Nephron progenitor cell (in vitro differentiated cells): ENCODE measurements at regions not wholly inside any gene's neighbourhood (a gene's known extent, or its start where the extent isn't known, plus 50 kb on each side); places are given as distances from the start of the nearest gene placed in this dataset.
A peak's percentile ranks its signal among the peaks of the same experiment; 100 is the strongest.

Source experiments
- DNase-seq: peaks from one replicate; pipeline ENCODE4 v3.0.0; 2021
- H3K27ac Mint-ChIP-seq: 2 replicates; pipeline ENCODE4 v1.8.0; 2021; ENCODE audit warnings: mild to moderate bottlenecking, moderate library complexity, mixed read lengths
- H3K27me3 Mint-ChIP-seq: 2 replicates; pipeline ENCODE4 v1.8.0; 2021; ENCODE audit warnings: mild to moderate bottlenecking, low read depth, mixed read lengths; ENCODE audit not compliant: poor library complexity
- H3K36me3 Mint-ChIP-seq: 2 replicates; pipeline ENCODE4 v1.8.0; 2021; ENCODE audit warnings: low read depth, mixed read lengths
- H3K4me1 Mint-ChIP-seq: 2 replicates; pipeline ENCODE4 v1.8.0; 2021; ENCODE audit warnings: mixed read lengths
- H3K4me3 Mint-ChIP-seq: 2 replicates; pipeline ENCODE4 v1.8.0; 2021; ENCODE audit warnings: mild to moderate bottlenecking, moderate library complexity, mixed read lengths
- H3K9me3 Mint-ChIP-seq: 2 replicates; pipeline ENCODE4 v1.8.0; 2021; ENCODE audit warnings: mild to moderate bottlenecking, moderate library complexity, mixed read lengths
- TF ChIP-seq, protein P1 (sequence below): fragments of 200-600 bp; sonication (generic); IDR thresholded peaks from 2 replicates; pipeline ENCODE4 v1.5.0; 2021; ENCODE audit warnings: antibody characterized with exemption

DNA sequence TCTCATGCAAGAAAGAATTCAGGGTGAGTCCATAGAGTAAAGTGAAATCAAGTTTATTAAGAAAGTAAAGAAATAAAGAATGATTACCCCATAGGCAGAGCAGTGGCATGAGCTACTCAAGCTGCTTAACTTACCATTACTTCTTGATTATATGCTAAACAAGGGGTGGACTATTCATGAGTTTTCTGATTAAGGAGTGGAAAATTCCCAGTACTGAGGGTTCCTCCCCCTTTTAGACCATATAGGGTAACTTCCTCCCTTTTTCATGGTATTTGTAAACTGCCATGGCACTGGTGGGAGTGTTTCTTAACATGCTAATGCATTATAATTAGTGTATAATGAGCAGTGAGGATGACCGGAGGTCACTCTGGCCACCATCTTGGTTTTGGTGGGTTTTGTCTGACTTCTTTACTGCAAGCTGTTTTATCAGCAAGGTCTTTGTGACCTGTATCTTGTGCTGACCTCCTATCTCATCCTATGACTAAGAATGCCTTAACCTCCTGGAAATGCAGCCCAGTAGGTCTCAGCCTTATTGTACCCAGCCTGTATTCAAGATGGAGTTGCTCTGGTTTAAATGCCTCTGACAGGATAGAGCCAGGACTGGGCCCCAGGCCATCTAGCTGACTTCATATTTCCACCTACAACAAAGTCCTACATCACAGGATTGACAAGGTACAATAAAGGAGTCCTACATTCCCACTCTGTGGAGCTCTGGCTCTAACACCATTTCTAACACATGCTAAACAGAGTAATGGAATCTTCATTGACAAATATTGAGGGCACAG lies 186.7 kb downstream of the NXNL2 start:
- Mint-ChIP-seq H3K9me3 (peaks cover under 1% of the 10 kb centered on the region), H3K36me3 (no peaks in the 10 kb centered on the region), H3K4me1 (peaks cover 7% of the 10 kb centered on the region), H3K27me3 (peaks cover 2% of the 10 kb centered on the region), H3K27ac (no peak overlapping the region), H3K4me3 (no peak overlapping the region)
- TF ChIP-seq, protein P1, sequence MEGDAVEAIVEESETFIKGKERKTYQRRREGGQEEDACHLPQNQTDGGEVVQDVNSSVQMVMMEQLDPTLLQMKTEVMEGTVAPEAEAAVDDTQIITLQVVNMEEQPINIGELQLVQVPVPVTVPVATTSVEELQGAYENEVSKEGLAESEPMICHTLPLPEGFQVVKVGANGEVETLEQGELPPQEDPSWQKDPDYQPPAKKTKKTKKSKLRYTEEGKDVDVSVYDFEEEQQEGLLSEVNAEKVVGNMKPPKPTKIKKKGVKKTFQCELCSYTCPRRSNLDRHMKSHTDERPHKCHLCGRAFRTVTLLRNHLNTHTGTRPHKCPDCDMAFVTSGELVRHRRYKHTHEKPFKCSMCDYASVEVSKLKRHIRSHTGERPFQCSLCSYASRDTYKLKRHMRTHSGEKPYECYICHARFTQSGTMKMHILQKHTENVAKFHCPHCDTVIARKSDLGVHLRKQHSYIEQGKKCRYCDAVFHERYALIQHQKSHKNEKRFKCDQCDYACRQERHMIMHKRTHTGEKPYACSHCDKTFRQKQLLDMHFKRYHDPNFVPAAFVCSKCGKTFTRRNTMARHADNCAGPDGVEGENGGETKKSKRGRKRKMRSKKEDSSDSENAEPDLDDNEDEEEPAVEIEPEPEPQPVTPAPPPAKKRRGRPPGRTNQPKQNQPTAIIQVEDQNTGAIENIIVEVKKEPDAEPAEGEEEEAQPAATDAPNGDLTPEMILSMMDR, result no peak
- no peak for DNase-seq

DNA sequence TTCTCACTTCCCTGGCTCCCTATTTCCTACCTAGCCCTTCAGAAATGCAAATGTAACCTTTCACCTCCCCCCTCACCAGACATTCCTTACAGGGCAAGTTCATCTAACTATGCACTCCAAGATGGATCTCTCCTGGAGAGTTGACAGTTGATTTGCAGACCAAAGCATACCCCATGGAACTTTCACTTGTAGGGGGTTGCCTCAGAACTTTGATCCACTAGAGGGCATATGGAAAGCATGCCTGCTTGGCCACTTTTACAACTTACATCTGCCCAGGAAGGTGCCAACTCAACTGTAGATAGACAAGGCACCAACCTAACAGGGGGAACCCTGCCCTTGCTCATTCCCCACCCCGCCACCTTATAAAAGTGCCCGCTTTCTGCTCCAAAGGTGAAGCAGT lies 187.8 kb downstream of the NXNL2 start:
- Mint-ChIP-seq H3K36me3 (no peaks in the 10 kb centered on the region), H3K4me3 (no peak overlapping the region), H3K4me1 (peaks cover 7% of the 10 kb centered on the region), H3K27ac (peak overlapping the region; percentile 44), H3K9me3 (no peaks in the 10 kb centered on the region), H3K27me3 (no peaks in the 10 kb centered on the region)
- no peak for DNase-seq
- TF ChIP-seq, protein P1, result no peak

DNA sequence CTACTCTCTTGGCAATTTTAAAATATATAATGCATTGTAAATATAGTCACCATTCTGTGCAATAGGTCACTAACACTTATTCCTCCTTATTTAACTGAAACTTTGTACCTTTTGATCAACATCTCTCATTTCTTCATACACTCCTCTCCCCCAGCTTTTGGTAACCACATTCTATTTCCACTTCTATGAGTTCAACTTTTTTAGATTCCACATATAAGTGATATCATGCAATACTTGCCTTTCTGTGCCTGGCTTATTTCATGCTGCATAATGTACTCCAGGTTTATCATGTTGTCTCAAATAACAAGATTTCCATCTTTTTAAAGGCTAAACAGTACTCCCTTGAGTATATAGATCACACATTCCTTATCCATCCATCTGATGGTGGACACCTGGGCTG lies 188.8 kb downstream of the NXNL2 start:
- TF ChIP-seq, protein P1, result no peak
- no peak for DNase-seq
- H3K9me3 Mint-ChIP-seq, result no peaks in the 10 kb centered on the region
- H3K36me3 Mint-ChIP-seq, result no peaks in the 10 kb centered on the region
- H3K27me3 Mint-ChIP-seq, result no peaks in the 10 kb centered on the region
- H3K27ac Mint-ChIP-seq, result no peak overlapping the region
- no peak overlapping the region for H3K4me3 Mint-ChIP-seq
- H3K4me1 Mint-ChIP-seq, result peaks cover 9% of the 10 kb centered on the region

DNA sequence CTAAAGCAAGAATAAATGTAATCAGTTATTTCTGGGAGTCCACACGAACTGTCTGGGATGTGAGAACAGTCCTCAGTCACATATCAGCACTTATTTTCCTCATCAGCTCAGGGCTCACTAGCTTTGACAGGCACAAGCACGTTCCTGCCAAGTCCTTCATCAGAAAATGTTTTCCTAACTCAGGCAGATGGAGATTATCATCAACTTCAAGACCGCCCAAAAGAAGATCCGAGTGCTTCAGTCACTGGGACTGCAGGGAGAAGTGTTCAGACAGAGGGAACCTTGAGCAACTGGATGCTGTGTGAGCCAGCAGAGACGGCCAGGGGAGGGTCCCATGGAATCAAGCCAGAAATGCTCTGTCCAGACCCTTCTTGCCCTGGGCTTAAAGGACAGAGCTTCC lies 189.4 kb downstream of the NXNL2 start:
- no peaks in the 10 kb centered on the region for H3K36me3 Mint-ChIP-seq
- H3K9me3 Mint-ChIP-seq, result no peaks in the 10 kb centered on the region
- H3K27me3 Mint-ChIP-seq, result no peaks in the 10 kb centered on the region
- H3K4me1 Mint-ChIP-seq, result peaks cover 14% of the 10 kb centered on the region
- H3K27ac Mint-ChIP-seq, result no peak overlapping the region
- no peak overlapping the region for H3K4me3 Mint-ChIP-seq
- no peak for DNase-seq
- TF ChIP-seq, protein P1, result no peak

DNA sequence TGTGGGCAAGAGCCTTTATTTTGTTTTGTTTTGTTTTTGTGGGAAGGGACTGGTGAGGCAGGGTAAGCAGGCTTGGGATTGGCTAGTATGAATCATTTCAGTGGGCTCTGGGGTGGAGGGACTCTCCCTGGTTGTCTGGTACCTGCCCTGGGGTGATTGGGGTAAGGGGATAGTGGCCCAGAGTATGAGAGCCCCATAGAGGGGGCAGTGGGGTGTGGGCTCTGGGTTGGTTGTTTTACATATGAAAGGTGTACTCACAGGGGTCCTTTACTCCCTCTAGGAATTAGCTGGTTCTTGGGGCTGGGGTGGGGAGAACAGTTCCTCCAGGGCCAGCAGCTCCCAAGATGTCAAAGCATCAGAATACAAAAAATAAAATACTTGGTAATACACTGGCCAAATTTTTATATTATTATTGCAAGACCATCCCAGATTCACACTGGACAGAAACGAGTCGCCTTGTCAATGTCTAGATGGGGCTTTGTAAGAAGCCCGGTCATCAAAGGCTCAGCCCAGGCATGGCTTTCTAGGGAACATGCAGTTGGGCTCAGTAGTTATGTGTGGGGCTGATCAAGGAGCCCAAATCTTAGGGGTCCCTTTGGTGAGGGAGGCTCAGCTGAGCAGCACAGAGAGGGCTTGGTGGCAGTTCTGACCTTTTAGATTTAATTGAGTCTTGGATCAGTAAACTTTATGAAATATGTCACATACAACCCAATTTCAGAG lies 190.5 kb downstream of the NXNL2 start:
- TF ChIP-seq, protein P1, result no peak
- no peaks in the 10 kb centered on the region for H3K36me3 Mint-ChIP-seq
- peaks cover 14% of the 10 kb centered on the region for H3K4me1 Mint-ChIP-seq
- no peak for DNase-seq
- H3K27ac Mint-ChIP-seq, result no peak overlapping the region
- H3K9me3 Mint-ChIP-seq, result peaks cover 2% of the 10 kb centered on the region
- H3K4me3 Mint-ChIP-seq, result no peak overlapping the region
- H3K27me3 Mint-ChIP-seq, result no peaks in the 10 kb centered on the region
